Right lobe of liver (tissue), 6 donors: ENCODE measurements at regions not wholly inside any gene's neighbourhood (a gene's known extent, or its start where the extent isn't known, plus 50 kb on each side); places are given as distances from the start of the nearest gene placed in this dataset.

Experiments used
- ATAC-seq, 4 donors: fragments of 200-7000 bp; cut with Tn5 transposase; one replicate each; pipeline ENCODE4 v1.9.1; 2020; ENCODE audit warnings: mild to moderate bottlenecking in 4 of 4, moderate library complexity in 4 of 4
- DNase-seq, 3 donors: peaks; one replicate each; pipeline ENCODE4 v3.0.0-alpha.2; 2020
- H3K27ac ChIP-seq, 3 donors: fragments of 200-600 bp; one replicate each; pipeline ENCODE4 v1.8.0; 2022
- H3K27me3 ChIP-seq, 2 donors: fragments of 200-600 bp; one replicate each; pipeline ENCODE4 v1.8.0; 2022
- H3K36me3 ChIP-seq, 4 donors: fragments of 200-600 bp; sonication (generic) in 1 of 4; one replicate each; pipeline versions ENCODE4 v1.5.1 to v1.8.0; 2017 to 2022; ENCODE audit warnings: control low read depth in 1 of 4
- H3K4me1 ChIP-seq, 4 donors: fragments of 200-600 bp; sonication (generic) in 1 of 4; one replicate each; pipeline versions ENCODE4 v1.5.1 to v1.8.0; 2017 to 2022; ENCODE audit warnings: control low read depth in 1 of 4
- H3K4me3 ChIP-seq, 3 donors: fragments of 200-600 bp; one replicate each; pipeline ENCODE4 v1.8.0; 2022
- H3K9me3 ChIP-seq, 4 donors: fragments of 200-600 bp; sonication (generic) in 1 of 4; one replicate each; pipeline versions ENCODE4 v1.5.1 to v1.8.0; 2017 to 2022; ENCODE audit warnings: control low read depth in 1 of 4
- POLR2A ChIP-seq: fragments of 450-650 bp; IDR thresholded peaks from one replicate; pipeline ENCODE4 v1.6.1; 2017; ENCODE audit warnings: antibody characterized with exemption, mild to moderate bottlenecking
- WGBS: methylation state at CpG from one replicate; pipeline ENCODE4 v1.1.6; 2018; ENCODE audit warnings: low coverage, low lambda C conversion rate; ENCODE audit not compliant: insufficient coverage; ENCODE audit errors: missing lambda C conversion rate; 5-methylcytosine and 5-hydroxymethylcytosine counted together
- intact Hi-C, 2 donors: fragments of 100-400 bp; cut with DNase I; formaldehyde crosslinking; loops; one replicate each; pipeline versions ENCODE4 v1.11.2 to v1.14.1; 2022
- TF ChIP-seq, protein P1 (sequence below), 4 donors: fragments of 200-600 bp in 3 of 4; fragments of 450-650 bp in 1 of 4; IDR thresholded peaks; one replicate each; pipeline versions ENCODE4 v1.5.1 to v1.8.0; 2016 to 2022; ENCODE audit warnings: antibody characterized with exemption in 4 of 4, mild to moderate bottlenecking in 2 of 4
- donor health status: DM: no; HTN: yes; CAD: no.
- donor health status: DM: no; HTN: no; CAD: no.
- donor health status: DM: no; HTN: no; CAD: no.
- donor health status: DM: no; HTN: yes; CAD: no.
- donor health status: DM: no; HTN: yes; CAD: no.

GRCh38 chr13:26965952-26966700, 205.5 kb downstream of the USP12 start:
- ATAC-seq, result peak in 1 of 4 donors; percentile 14
- peak overlapping the region; percentile 1 to 97 (median 34) for H3K27ac ChIP-seq
- H3K4me3 ChIP-seq, result no peak overlapping the region
- peak; percentile 69 to 85 (median 79) for DNase-seq
- no peaks in the 10 kb centered on the region for H3K27me3 ChIP-seq
- H3K36me3 ChIP-seq, result no peaks in the 10 kb centered on the region
- peaks cover 0 to 73% (median 25%) of the 10 kb centered on the region in 4 donors for H3K4me1 ChIP-seq
- intact Hi-C loops, result no loop called here
- no peaks in the 10 kb centered on the region for H3K9me3 ChIP-seq
- 50% methylated on average over 15 of the region's 22 CpGs for WGBS
- TF ChIP-seq, protein P1, sequence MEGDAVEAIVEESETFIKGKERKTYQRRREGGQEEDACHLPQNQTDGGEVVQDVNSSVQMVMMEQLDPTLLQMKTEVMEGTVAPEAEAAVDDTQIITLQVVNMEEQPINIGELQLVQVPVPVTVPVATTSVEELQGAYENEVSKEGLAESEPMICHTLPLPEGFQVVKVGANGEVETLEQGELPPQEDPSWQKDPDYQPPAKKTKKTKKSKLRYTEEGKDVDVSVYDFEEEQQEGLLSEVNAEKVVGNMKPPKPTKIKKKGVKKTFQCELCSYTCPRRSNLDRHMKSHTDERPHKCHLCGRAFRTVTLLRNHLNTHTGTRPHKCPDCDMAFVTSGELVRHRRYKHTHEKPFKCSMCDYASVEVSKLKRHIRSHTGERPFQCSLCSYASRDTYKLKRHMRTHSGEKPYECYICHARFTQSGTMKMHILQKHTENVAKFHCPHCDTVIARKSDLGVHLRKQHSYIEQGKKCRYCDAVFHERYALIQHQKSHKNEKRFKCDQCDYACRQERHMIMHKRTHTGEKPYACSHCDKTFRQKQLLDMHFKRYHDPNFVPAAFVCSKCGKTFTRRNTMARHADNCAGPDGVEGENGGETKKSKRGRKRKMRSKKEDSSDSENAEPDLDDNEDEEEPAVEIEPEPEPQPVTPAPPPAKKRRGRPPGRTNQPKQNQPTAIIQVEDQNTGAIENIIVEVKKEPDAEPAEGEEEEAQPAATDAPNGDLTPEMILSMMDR (IDR thresholded peaks at IDR 0.05), result no peak

DNA sequence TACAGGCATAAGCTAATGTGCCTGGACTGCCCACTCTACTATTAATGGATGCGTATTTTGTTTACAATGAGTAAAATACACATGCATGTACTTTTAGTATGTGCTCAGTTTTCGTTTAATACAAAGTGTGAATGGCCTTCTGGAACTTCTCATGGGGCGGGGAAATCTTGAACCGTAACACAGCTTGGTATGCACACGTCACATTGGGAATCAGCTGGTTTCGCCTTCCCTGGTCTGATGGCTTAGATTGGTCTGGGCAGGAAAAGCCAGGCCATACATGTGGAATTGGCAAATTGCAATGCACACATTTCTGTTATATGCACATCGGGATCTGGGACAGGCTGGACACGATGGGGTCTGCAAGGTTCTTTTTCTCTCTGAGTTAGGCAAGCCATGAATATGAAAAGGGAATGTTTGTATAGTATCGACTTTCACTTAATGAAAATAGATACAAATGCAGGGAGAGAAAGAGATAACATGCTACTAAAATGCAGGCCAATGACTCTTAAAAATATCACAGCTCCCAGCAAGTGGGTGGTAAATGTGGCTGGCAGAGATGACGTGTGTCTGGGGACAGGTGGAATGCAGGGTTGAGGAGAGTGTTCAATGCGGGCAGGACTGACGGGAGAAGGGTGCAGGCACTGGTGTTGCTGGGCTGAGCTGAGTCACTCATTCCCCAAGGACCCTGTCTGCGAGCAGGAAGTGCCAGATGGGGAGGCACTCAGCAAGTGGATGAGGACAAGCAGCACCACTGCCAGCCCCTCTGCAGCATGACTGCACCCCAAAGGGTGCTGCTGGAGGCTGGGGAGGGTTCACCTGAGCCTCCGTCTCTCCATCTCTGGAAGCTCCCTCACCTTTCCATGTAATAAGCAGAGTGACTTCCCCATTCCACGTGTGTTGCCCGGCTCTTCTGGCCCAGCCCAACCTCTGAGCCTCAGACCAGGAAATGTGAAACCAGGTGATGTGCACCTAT, 204.0 kb upstream of the GPR12 start:
- Histone ChIP-seq H3K27me3 (no peaks in the 10 kb centered on the region), H3K27ac (peak overlapping the region in 2 of 3 donors; percentile 9 to 97), H3K4me3 (no peak overlapping the region), H3K9me3 (no peaks in the 10 kb centered on the region), H3K4me1 (peaks cover 0 to 60% (median 23%) of the 10 kb centered on the region in 4 donors), H3K36me3 (no peaks in the 10 kb centered on the region)
- TF ChIP-seq, protein P1 (IDR thresholded peaks at IDR 0.05), result no peak
- TF ChIP-seq POLR2A, result no peak
- 72% methylated on average over 9 of the region's 16 CpGs for WGBS
- DNase-seq (peak in 1 of 3 donors; percentile 67), ATAC-seq (peak in 1 of 4 donors; percentile 28)
- intact Hi-C loops, result no loop called here

DNA sequence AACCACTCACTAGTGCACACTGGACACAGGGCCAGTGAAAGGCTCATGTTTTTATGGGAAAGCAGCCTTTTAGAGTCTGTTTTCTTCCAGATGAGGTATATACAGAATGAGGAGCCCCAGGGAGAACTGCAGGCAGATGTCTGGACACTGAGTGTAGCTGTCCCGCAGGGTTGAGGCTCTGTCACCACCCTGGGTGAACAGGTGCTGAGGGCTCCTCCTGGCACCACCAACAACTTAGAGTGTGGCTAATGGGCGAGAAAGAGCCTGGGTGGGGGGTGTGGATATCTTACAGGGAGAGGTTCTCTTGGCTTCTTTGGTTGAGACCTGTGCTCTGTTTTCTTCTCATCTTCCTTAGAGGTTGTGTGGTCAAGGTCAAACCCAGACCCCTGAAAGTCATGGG, 202.1 kb upstream of the GPR12 start:
- DNase-seq (no peak), ATAC-seq (peak in 1 of 4 donors; percentile 2)
- H3K9me3 ChIP-seq, result no peaks in the 10 kb centered on the region
- no peaks in the 10 kb centered on the region for H3K27me3 ChIP-seq
- H3K27ac ChIP-seq, result peak overlapping the region; percentile 60 to 87 (median 80)
- H3K4me1 ChIP-seq, result peaks cover 0 to 41% (median 12%) of the 10 kb centered on the region in 4 donors
- intact Hi-C loops, result no loop called here
- H3K4me3 ChIP-seq, result no peak overlapping the region
- no peaks in the 10 kb centered on the region for H3K36me3 ChIP-seq
- WGBS, result 100% methylated on average over 1 of the region's 2 CpGs
- TF ChIP-seq, protein P1 (IDR thresholded peaks at IDR 0.05), result no peak
- TF ChIP-seq POLR2A, result no peak

GRCh38 chr13:26961890-26962615, 201.5 kb upstream of the GPR12 start:
- WGBS, result 24% methylated on average over 7 of the region's 17 CpGs
- peaks cover 0 to 40% (median 12%) of the 10 kb centered on the region in 4 donors for H3K4me1 ChIP-seq
- H3K36me3 ChIP-seq, result no peaks in the 10 kb centered on the region
- DNase-seq, result peak; percentile 84 to 92 (median 88)
- H3K27me3 ChIP-seq, result no peaks in the 10 kb centered on the region
- ATAC-seq, result peak; percentile 72 to 94 (median 88)
- H3K9me3 ChIP-seq, result no peaks in the 10 kb centered on the region
- peak overlapping the region; percentile 60 to 87 (median 80) for H3K27ac ChIP-seq
- intact Hi-C loops, result no loop called here
- no peak overlapping the region for H3K4me3 ChIP-seq
- TF ChIP-seq, protein P1 (IDR thresholded peaks at IDR 0.05), result no peak
- peak; percentile 18 for TF ChIP-seq POLR2A
